GM13977 (cell line): ENCODE measurements at regions not wholly inside any gene's neighbourhood (a gene's known extent, or its start where the extent isn't known, plus 50 kb on each side); places are given as distances from the start of the nearest gene placed in this dataset.

ENCODE experiments used
- DNase-seq: peaks from one replicate; pipeline ENCODE4 v3.0.0; 2012; ENCODE audit warnings: low spot score
- CTCF ChIP-seq: IDR thresholded peaks from 2 replicates; pipeline ENCODE4 v1.5.1; 2012; ENCODE audit warnings: mild to moderate bottlenecking, control low read depth; ENCODE audit not compliant: insufficient read depth; ENCODE audit errors: extremely low read depth, missing control alignments
- in situ Hi-C: fragments of 300-500 bp; cut with MboI; formaldehyde crosslinking; loops from one replicate; pipeline ENCODE4 v1.12.0; 2022; ENCODE audit warnings: low sequenced_read_pairs, low pct_unique_long_range_greater_than_20kb, mixed read lengths, inconsistent platforms; ENCODE audit not compliant: unreplicated experiment

- TF ChIP-seq CTCF: no peak
- in situ Hi-C loops: no loop called here
- no peak for DNase-seq
These were observed 143.6 kb upstream of the GOLIM4 start for GRCh38 chr3:168239287-168239686.

GRCh38 chr3:168233001-168233400, 137.3 kb upstream of the GOLIM4 start:
- no peak for TF ChIP-seq CTCF
- in situ Hi-C loops: no loop called here
- no peak for DNase-seq

- in situ Hi-C loops: loop anchor here (25.0 kb wide), 1 partner anchor 389 kb away; no protein-coding TSS in a partner anchor
- TF ChIP-seq CTCF: no peak
- DNase-seq: no peak
These were observed 127.4 kb upstream of the GOLIM4 start for GRCh38 chr3:168223085-168223484.

- in situ Hi-C loops: loop anchor here (25.0 kb wide), 1 partner anchor 392 kb away; no protein-coding TSS in a partner anchor
- DNase-seq: no peak
- TF ChIP-seq CTCF: no peak
These were observed 124.8 kb upstream of the GOLIM4 start for GRCh38 chr3:168220556-168220955.

GRCh38 chr3:168219530-168219929, 123.8 kb upstream of the GOLIM4 start:
- in situ Hi-C loops: loop anchor here (10.0 to 25.0 kb wide), 3 partner anchors 255 to 635 kb away; no protein-coding TSS in a partner anchor
- no peak for DNase-seq
- no peak for TF ChIP-seq CTCF

GRCh38 chr3:168218600-168218999, 122.9 kb upstream of the GOLIM4 start:
- TF ChIP-seq CTCF: no peak
- in situ Hi-C loops: loop anchor here (10.0 to 25.0 kb wide), 3 partner anchors 256 to 636 kb away; no protein-coding TSS in a partner anchor
- DNase-seq: no peak

- no peak for DNase-seq
- TF ChIP-seq CTCF: no peak
- in situ Hi-C loops: loop anchor here (10.0 to 25.0 kb wide), 3 partner anchors 258 to 638 kb away; no protein-coding TSS in a partner anchor
These were observed 121.1 kb upstream of the GOLIM4 start for GRCh38 chr3:168216851-168217250.
